ENCODE measurements at regions not wholly inside any gene's neighbourhood (a gene's known extent, or its start where the extent isn't known, plus 50 kb on each side); places are given as distances from the start of the nearest gene placed in this dataset.

DNA sequence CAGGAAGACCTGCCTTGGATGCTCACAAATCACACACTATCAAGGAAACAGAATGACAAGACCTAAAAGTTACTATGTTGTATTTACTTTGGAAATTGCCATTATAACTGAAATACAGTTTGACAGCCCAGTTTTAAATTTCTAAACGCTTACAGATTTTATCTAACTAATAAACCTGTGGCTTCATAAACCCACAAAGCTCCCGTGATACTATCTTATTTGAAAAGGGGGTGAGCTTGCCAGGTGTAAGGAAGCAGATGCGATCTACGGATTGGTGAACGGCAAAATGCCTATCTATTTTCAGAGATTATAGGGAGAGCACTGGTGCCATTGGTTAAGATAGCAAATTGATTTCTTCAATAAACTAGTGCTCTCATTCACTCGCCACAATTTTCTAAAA is 485.5 kb downstream of the BCAT1 start:
- DNase-seq = no peak

DNA sequence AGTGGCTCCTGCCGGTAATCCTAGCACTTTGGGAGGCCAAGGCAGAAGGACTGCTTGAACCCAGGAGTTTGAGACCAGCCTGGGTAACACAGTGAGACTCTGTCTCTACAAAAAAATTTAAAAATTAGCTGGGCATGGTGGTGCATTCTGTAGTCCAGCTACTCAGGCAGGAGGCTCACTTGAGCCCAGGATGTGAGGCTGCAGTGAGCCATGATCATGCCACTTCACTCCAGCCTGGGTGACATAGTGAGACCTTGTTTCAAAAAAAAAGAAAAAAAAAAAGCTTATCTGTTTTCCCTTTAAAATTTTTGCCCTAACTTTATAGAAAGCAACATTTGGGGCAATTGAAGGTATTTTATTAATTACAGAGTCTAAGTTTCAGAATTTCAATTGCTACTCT is 486.0 kb downstream of the BCAT1 start:
- DNase-seq = no peak

DNA sequence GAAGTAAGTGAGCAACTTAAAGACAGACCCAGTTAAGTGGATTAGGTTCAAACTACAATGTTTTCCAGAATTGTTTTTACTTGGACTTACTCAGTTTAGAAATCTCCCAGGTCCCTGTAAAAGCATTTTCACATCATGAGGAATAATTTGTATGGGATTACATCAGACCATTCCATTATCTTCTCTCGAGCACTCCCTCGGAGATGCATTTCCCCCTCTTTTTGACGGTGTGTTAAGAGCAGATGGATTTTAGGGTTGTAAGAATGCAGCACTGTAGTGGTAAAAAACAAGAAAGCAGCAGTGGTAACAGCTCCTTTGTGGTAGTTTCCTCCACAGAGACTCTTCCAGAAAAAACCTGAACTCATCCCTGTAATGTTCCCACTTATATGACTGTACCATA is 488.4 kb downstream of the BCAT1 start:
- DNase-seq = no peak

GRCh38 chr12:24460099-24460498 is 488.8 kb downstream of the BCAT1 start:
- no peak for DNase-seq

DNA sequence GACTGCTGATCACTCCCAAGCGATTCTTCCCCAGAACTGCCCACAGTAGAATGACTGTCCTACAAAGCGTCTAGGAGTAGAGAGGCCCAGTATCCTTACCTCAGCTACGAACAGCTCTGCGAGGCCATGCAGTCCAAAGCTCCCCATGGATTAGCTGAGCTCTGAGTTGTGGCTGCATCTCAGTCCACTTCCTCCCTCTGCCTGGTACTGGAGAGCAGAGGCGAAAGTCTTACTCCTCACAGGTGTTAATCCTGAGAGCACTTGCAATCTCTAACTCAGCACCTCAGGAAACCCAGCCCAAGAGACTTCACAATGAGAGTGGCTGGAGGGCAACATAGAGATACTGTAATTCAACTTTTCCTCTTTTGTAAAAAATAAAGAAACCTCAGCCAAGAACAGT is 493.1 kb downstream of the BCAT1 start:
- no peak for DNase-seq

DNA sequence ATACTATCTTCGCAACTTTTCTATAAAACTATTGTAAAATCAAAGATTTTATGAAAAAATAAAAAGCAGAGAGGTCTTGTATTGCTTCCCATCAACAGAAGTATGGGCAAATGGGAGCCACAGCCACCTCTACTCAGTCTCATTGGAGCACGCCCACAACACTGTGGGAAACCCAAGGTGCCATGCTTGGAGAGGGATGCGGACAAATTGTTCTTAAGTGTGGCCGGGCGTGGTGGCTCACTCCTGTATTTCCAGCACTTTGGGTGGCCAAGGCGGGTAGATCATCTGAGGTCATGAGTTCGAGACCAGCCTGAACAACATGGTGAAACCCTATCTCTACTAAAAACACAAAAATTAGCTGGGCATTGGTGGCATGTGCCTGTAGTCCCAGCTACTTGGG is 498.2 kb upstream of the SOX5 start:
- no peak for DNase-seq

- no peak for DNase-seq
Measured at GRCh38 chr12:24446287-24446686, 496.8 kb upstream of the SOX5 start.

- DNase-seq = no peak
Measured at GRCh38 chr12:24444634-24445033, 495.2 kb upstream of the SOX5 start.

DNA sequence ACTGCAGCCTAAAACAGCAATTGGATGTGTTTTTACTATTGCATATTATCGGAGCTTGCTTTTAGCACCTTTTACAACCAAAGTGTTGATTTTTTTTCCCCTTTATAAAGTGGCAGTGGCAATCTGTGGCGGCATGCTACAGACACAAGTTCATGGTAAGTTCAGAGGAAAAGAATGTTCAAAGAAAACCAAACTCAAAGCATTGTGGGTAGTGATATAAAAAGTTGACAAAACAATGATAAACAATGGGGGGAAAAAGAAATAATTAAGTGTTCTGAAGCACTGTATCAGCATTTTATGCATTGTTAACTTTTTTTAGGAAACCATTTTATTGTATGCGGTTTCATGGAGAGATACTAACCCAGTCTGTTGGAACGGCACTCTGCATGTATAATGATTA is 492.0 kb upstream of the SOX5 start:
- no peak for DNase-seq

DNA sequence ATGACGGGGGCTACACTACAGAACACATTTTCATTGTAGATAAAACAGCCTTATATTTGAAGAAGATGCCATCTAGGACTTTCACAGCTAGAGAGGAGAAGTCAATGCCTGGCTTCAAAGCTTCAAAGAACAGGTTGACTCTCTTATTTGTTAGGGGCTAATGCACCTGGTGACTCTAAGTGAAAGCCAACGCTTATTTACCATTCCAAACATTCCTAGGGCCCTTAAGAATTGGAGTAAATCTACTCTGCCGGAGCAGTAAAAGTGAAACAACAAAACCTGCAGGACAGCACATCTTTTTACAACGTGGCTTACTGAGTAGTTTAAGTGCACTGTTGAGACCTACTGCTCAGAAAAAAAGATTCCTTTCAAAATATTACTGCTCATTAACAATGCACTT is 487.2 kb upstream of the SOX5 start:
- no peak for DNase-seq

GRCh38 chr12:24431872-24432271 is 482.4 kb upstream of the SOX5 start:
- no peak for DNase-seq

DNA sequence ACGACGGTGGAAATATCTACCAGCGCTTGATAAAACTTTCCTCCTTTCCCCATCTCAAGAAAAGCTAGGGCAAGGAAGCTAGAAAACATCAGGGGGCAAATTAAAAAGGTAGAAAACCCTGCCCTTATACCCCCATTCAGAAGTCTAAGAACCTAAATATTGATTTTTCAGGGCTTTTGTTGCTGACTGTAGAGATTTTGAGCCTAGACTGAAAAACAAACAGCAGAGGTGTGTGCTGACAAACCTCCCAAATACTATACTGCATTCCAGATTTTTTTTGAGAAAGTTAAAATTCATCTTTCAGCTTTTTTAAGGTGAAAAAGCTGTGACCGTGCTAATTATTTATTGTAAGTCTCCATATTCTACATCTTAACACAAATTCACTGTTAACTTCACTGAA is 478.3 kb upstream of the SOX5 start:
- no peak for DNase-seq

- DNase-seq = no peak
Measured at GRCh38 chr12:24425601-24425970, 476.1 kb upstream of the SOX5 start.

DNA sequence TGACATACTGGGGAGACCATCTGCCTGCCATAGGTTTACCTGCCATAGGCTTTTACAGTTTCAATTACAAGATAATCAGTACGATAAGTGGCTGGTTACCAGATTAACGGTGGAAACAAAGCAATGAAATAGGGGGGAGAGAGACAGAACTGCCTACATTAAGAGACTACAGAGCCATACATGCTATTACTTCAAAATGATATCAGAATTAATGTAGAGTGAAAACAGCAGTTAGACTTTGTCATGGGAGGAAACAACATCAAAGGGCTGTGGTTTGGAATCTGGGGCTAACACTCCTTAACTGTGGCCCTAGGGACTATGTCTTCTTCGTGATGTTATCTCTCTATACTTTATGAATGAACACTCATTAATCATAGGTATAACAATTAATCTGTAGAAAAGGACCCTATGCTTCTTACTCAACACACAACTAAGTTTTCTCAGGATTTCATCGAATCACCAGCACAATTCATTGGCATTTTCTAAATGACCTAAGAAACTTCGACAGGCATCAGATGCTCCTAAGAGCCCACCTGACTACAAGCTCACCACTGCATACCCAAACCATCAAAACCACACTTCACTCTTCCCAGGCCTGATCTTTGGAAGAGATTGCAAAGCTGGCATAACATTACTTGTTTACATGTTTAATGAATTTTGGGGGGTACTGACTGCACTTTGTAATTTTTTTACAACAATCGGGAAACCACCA is 475.6 kb upstream of the SOX5 start:
- DNase-seq = no peak

- no peak for DNase-seq
Measured at GRCh38 chr12:24424376-24424775, 474.9 kb upstream of the SOX5 start.

- no peak for DNase-seq
Measured at GRCh38 chr12:24423611-24424010, 474.1 kb upstream of the SOX5 start.

DNA sequence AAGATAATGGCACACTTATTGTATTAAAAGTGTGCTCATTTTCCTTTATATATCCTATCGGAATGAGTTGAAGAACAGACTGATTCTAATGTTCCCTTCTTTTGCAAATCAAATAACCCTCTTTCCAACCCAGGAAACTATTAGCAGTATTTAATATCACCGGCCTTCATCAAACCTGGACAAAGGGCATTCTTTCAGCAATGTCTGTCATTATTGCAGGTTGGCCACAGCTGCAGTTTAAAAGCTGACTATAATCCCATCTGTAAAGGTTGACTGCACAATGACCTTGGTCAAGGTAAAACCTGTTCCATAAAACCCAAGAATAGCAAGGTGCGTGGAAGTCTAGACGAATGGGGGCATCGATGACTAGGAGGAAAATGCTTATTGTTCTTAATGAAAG is 472.3 kb upstream of the SOX5 start:
- DNase-seq = no peak

- DNase-seq = no peak
Measured at GRCh38 chr12:24418157-24418556, 468.7 kb upstream of the SOX5 start.

GRCh38 chr12:24416423-24417109 is 467.1 kb upstream of the SOX5 start:
- no peak for DNase-seq

DNA sequence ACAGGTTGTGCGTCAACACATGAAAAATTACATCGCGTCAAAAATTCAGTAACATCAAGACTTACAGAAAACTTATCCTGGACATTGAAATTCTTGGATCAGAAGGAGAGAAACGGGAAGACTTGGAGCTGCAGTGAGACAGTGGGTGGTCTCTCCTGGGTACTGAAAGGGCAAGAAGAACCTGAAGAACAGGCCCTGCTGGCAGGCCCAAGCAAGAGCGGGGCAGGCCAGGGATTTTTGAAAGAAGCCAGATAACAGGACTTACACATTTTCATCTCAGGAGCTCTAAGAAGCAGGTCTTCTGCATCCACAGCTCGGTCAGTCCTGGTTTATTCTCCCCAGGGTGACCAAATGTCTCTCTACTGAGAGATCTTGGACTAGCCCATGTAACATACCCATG is 466.5 kb upstream of the SOX5 start:
- no peak for DNase-seq

DNA sequence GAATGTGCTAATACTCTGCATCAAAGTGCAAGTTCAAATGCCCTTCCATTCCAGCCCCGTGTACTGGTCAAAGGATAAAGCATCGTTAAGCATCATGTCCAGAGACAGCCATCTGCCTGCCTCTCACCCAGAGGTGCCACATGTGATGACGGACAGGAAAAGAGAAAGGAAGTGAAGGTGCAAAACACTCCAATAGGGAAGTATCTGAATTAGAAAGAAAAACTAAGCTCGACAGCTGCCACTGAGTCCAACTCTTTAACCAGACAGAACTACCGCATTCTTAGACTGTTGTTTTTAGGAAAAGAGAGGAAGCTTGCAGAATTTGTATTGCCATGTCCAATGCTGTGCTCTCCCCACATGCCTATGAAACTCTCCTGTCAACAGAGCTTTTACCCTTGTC is 465.0 kb upstream of the SOX5 start:
- no peak for DNase-seq

DNA sequence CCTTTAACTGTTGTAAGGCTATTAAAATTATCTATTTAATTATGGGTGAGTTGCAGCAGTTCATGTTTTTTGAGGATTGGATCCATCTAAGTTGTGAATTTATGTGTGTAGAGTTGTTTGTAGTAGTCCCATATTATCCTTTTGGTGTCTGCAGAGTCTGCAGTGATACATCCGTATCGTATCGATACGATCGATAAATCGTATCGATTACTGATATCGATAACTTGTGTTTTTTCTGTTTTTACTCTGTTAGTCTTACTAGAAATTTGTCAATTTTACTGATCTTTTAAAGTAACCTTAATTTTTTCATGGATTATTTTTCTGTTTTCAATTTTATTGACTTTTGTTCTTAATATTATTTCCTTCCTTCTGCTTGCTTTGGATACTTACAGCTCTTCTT is 462.5 kb upstream of the SOX5 start:
- no peak for DNase-seq

- DNase-seq = no peak
Measured at GRCh38 chr12:24409868-24410267, 460.4 kb upstream of the SOX5 start.

- no peak for DNase-seq
Measured at GRCh38 chr12:24408305-24408704, 458.8 kb upstream of the SOX5 start.

DNA sequence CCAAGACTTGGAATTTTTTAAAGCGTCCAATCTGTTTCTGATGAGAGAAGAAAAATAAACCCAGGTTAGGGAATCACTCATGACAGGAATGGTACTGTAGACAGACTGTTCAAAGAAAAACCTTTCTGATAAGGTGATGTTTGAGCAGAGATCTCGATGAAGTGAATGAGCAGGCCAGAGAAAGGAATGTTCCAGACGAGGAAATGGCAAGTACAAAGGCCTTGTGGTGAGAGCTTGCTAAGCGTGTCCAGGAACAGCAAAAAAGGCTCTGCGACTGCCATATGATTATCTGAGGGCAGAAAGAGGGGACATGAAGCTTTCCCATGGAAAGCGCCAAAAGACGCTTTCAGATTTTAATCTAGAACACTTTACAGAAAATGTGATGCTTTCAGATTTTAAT is 458.4 kb upstream of the SOX5 start:
- DNase-seq = no peak

All from CD4-positive, alpha-beta T cell treated with Interleukin-12 subunit alpha and Interleukin-12 subunit beta, for 1 hour (primary cell).